IMR-90 (cell line): ENCODE measurements at regions not wholly inside any gene's neighbourhood (a gene's known extent, or its start where the extent isn't known, plus 50 kb on each side); places are given as distances from the start of the nearest gene placed in this dataset.

Source experiments
- CEBPB ChIP-seq: IDR thresholded peaks from 2 replicates; pipeline ENCODE4 v1.6.1; 2012; ENCODE audit warnings: low read depth, low read length, improper control_type of control experiment
- CTCF ChIP-seq: conservative IDR thresholded peaks from 2 replicates; pipeline ENCODE4 v1.5.1; 2012; ENCODE audit warnings: mild to moderate bottlenecking, low read depth, low read length, improper control_type of control experiment
- FOS ChIP-seq: fragments of 150-350 bp; IDR thresholded peaks from 2 replicates; pipeline ENCODE4 v1.6.1; 2016; ENCODE audit warnings: low read depth, low read length
- MAFK ChIP-seq: IDR thresholded peaks from 2 replicates; pipeline ENCODE4 v1.6.1; 2012; ENCODE audit warnings: low read depth, low read length, improper control_type of control experiment
- POLR2A ChIP-seq: IDR thresholded peaks from 2 replicates; pipeline ENCODE4 v1.6.1; 2012; ENCODE audit warnings: mild to moderate bottlenecking, low read depth, low read length
- RAD21 ChIP-seq: IDR thresholded peaks from 2 replicates; pipeline ENCODE4 v1.6.1; 2012; ENCODE audit warnings: low read length, improper control_type of control experiment

- no peak for TF ChIP-seq POLR2A
- no peak for TF ChIP-seq CTCF
- no peak for TF ChIP-seq CEBPB
- TF ChIP-seq RAD21: no peak
- TF ChIP-seq MAFK: no peak
- TF ChIP-seq FOS: no peak
These were observed 77.3 kb upstream of the COL8A1 start for GRCh38 chr3:99561056-99561455.
